Tongue (tissue), 1 donor: ENCODE measurements at regions not wholly inside any gene's neighbourhood (a gene's known extent, or its start where the extent isn't known, plus 50 kb on each side); places are given as distances from the start of the nearest gene placed in this dataset.

Experiments
- DNase-seq: peaks from one replicate; pipeline ENCODE4 v3.0.0-alpha.2; 2015

DNA sequence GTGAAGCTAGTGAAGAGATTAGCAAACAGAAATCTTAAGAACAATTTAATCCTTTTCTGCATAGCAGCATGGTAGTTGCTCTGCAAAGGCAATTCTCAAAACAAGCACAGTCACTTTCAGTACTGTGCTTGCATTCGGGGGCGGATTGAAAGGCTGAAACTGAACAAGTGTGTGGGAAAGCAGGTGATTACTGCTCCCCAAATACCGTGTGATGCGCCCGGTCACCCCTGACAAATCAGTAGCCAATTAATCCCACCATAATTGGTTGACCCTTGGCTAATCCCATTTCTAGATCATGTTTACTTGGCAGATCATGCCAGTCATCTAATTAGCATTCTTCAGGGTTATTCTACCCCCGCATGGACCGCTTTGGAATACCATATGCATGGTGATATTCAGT lies 76.5 kb upstream of the ADRB1 start:
- no peak for DNase-seq

GRCh38 chr10:113970641-113971040 lies 73.0 kb upstream of the ADRB1 start:
- no peak for DNase-seq

DNA sequence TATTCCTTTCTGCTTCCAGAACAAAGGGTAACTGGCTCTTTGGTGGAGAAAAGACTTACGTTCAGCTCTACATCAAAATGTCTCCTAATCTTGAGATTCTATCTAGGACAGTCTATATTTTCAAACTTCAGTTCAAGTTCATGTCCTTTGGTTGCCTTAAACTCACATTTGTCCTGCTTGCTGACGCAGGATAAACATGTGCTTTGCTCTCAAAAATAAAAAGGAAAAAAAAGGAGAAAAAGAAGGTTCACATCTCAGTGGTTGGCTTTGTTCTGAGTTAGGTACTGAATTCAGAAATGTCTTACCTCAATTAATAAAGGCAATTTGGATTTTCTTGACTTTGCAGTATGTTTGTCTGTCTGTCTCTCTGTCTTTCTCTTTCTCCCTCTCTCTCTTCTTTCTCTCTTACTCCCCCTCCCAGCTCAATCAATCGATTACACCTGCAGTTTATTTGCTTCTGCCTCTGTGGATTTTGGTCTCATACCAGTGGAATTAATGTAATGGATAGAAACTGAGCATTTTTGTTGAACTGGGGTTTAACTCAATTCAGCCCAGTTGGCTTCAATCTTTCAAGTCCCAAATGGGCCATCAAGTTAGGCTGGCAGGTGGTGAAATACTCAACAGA lies 72.2 kb upstream of the ADRB1 start:
- no peak for DNase-seq

GRCh38 chr10:113977174-113977573 lies 66.5 kb upstream of the ADRB1 start:
- DNase-seq, result no peak

DNA sequence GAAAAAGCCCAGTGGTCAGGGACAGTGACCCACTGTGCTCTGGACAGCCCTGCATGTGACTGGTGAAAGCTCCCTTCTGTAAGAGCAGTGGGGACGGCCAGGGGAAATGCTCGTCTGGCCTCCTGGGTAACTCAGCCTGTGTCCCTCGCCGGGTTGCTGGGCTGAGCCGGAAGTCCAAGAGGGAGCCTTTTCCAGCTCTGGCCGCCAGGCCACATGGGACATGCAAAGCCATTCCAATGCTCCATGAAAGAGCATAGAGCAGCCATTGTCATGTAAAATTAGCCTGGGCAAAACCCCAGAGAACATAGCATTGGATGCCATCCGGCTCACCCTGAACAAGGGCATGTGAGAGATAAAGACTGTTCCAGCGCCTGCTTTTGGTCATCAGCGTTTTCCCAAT lies 64.9 kb upstream of the ADRB1 start:
- no peak for DNase-seq

GRCh38 chr10:113979409-113979808 lies 64.3 kb upstream of the ADRB1 start:
- no peak for DNase-seq

GRCh38 chr10:113980408-113981087 lies 63.1 kb upstream of the ADRB1 start:
- no peak for DNase-seq

DNA sequence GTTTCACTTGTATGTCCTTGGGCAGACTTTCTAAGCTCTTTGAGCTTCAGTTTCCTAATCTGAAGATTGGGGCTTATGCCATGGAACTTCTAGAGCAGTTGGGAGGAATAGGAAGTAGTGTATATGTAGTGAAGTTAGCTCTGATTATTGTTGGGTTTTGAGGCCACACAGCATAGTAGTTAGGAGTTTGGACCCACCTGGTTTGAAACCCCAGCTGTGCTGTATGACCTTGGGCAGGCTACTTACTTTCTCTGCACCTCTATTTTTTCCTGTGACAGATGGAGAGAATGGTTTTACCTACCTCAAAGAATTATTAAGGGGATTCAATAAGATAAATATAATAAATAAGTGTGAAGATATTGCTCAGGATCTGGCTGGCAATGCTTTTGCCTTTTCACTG lies 61.4 kb upstream of the ADRB1 start:
- DNase-seq, result no peak

DNA sequence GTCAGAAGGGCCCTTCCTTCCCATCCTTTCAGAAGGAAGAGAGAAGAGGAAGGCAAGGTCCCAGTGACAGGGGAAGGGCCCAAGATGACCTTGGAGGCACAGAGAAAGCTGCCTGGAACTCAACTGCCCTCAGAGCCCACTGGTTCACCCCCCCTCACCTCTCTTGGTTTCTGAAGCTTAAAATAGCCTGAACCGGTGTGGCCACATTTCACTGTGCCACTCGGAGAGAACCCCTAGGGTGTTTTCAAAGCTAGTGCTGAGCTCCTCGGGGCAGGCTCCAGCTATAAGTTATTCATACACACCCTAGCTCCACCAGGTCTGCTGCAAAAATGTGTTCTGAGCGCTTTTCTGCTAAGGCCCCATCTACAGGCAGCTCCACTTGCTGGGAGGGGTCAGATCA lies 60.9 kb upstream of the ADRB1 start:
- no peak for DNase-seq

DNA sequence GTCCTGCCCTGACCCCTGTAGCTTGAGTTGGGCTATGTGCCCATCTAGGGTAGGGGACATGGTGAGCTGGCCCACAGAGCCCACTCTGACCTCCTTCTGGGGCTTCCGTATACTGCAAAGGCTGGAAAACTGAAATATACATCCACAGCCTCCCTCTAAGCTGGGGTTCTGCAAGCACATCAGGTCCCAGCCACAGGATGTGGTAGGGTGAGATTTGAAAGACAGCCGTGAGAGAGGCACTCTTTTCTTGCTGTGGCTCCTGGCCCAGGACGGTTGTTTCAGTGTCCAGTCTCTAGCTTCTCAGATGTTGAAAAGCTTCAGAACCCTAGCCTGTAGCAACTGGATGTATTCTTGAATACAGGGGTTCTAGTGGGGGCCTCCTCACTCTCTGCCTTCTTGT lies 60.1 kb upstream of the ADRB1 start:
- no peak for DNase-seq

- no peak for DNase-seq
Observed at GRCh38 chr10:113985297-113985844, 58.3 kb upstream of the ADRB1 start.

DNA sequence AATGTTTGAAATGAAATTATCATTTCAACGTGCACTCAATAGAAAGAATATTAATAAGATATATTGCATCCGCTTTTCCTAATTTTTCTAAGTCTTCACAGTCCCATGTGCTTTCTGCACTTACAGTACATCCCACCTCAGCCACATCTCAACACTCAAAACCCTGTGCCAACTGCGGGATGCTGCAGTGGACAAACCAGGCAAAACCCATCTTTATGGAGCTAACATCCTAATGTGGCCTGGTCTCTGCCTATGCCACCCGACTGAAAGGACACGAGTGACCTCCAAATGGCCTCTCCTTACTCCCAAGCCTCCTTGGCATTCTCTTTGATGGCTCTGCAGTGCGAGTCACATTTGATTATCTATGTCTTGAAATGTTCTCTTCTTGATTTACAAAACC lies 57.4 kb upstream of the ADRB1 start:
- DNase-seq, result no peak

GRCh38 chr10:113987156-113987555 lies 56.5 kb upstream of the ADRB1 start:
- DNase-seq, result no peak

DNA sequence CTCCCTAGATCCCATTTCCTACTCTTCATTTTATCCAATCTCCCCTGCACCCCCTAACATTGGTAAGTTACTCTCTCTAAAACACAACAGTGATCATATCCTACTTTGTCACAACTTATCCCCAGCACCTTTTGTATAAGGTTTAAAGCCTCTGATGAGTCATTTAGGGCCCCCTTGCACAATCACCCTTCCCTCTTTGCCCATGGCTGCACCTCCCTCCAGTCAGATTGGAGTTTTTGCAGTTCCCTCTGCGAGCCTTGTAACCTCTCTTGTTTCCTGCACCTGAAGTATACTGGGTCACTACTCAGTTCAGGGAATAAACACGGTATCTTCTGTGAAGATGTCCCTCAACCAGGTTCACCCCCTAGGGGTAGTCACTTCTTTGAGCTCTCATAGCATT lies 55.9 kb upstream of the ADRB1 start:
- DNase-seq, result no peak

DNA sequence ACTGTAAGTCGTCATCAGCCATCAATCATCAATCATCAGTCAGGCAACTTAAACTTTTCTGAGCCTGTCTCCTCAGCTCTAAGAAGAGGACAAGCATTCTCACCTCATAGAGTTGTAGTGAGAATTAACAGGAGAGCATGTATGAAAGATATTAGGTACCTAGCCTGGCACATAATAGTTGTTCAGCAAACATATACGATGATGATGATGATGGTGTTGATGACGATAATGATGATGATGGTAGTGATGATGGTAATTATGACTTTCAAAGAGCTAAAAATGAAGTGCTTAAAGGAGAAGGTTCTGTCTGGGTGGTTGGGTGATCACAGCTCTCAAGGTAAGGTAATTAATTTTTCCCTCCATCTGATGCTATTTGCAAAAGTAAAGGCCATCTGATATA lies 55.1 kb upstream of the ADRB1 start:
- no peak for DNase-seq

DNA sequence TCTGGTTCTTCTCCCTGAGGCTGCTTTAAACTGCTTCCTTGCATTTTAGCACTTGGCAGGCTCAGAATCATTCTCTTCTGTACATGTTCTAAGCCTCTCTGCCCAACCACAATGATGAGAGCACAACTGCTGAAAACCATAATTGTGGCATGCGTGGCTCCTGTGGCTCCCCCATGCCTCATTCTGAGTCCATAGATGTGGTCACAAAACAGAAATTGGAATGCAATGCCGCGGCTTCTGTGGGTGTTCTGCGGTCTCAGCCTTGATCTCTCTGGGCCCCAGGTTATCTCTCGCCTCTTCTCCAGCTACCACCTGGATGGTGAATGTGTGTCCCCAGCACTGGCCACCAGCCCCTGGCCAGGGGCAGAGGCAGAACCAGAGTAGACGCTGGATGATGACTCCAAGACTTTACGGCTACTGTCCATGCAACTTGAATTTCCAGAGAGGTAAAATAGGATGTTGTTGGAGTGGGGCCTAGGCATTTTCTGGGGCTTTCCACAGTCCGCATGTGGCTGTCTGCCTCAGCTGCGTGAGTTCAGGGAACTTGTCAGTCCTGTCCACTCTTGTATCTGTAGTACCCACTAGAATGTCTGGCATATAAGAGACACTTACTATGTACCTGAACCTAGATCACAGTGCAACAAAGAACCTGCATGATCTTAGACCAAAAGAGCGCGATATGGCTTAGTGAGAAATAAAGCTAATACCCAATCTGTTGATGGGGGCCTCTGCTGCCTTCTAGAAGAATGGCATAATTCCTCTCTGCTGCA lies 52.4 kb upstream of the ADRB1 start:
- no peak for DNase-seq

GRCh38 chr10:113992471-113993011 lies 51.1 kb upstream of the ADRB1 start:
- no peak for DNase-seq

DNA sequence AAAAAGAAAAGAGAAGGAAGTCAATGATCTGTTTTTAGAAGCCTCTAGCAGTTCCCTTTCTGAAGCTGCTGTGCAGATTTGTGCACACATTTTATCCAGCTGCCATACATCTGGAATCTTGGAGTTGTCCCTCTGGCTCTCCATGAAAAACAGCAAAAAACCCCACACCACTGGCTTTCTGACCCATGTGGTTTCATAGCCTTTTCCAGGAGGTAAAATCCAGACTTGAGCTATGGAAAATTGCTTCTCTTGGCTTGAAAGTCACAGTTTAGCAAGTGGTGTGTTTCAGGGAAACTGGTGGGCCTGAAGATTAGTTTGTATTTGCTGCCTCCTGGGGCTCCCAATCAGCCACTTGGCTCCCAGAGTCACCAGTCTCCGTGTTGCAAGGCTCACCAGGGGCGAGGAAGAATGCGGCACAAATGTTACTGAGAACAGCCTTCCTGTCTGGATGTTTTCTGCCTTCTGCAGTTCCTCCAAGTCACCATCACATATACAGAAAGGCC lies 50.1 kb upstream of the ADRB1 start:
- peak; percentile 72 for DNase-seq
